ENCODE measurements at regions not wholly inside any gene's neighbourhood (a gene's known extent, or its start where the extent isn't known, plus 50 kb on each side); places are given as distances from the start of the nearest gene placed in this dataset.
A peak's percentile ranks its signal among the peaks of the same experiment; 100 is the strongest.
"Not testable (repeated sequence)": the region's sequence is repeated elsewhere in the genome, so short reads cannot be mapped to it uniquely, and the experiment has no call there.

GRCh38 chr15:87470923-87471322 is 785.6 kb downstream of the NTRK3 start:
- no peaks in the 10 kb centered on the region for H3K27me3 ChIP-seq (ENCODE audit: control insufficient read depth, insufficient read depth, low read length)
- no peak overlapping the region for H3K4me3 ChIP-seq (ENCODE audit: low read depth, low read length)
- POLR2A ChIA-PET, result no interaction called here
- no peak for DNase-seq (ENCODE audit: low read depth)
- TF ChIP-seq CTCF (IDR thresholded peaks at IDR 0.05; ENCODE audit: insufficient read depth, low read depth, low read length), result no peak
- H3K36me3 ChIP-seq (ENCODE audit: control insufficient read depth, insufficient read depth, low read length), result no peaks in the 10 kb centered on the region
- CTCF ChIA-PET, result no interaction called here

GRCh38 chr15:87463956-87464355 is 792.6 kb downstream of the NTRK3 start:
- CTCF ChIA-PET; H3K36me3 ChIP-seq (ENCODE audit: control insufficient read depth, insufficient read depth, low read length); POLR2A ChIA-PET: not testable (repeated sequence)

DNA sequence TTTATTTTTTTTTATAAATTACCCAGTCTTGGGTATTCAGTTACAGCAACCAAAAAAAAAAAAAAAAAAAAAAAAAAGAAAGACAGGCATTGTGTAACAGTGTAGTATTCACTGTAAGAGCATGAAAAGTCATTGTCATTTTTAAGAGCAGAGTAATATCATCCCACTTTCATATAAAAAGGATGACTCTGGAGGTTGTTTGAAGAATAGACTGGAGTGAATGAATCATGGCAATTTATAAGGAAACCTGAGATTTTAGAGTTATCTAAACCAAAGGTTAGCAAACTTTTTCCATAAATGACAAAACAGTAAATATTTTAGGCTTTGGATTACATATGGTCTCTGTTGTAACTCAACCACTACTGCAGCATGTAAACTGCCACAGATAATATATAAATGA is 794.9 kb downstream of the NTRK3 start:
- CTCF ChIA-PET, result no interaction called here
- DNase-seq (ENCODE audit: low read depth), result peak; percentile 18
- TF ChIP-seq CTCF (IDR thresholded peaks at IDR 0.05; ENCODE audit: insufficient read depth, low read depth, low read length), result no peak
- POLR2A ChIA-PET, result no interaction called here
- Histone ChIP-seq H3K27me3 (ENCODE audit: control insufficient read depth, insufficient read depth, low read length) (no peaks in the 10 kb centered on the region), H3K4me3 (ENCODE audit: low read depth, low read length) (no peak overlapping the region), H3K36me3 (ENCODE audit: control insufficient read depth, insufficient read depth, low read length) (no peaks in the 10 kb centered on the region)

More at GRCh38 chr15:87463956-87464355, 792.6 kb downstream of the NTRK3 start:
- not testable (repeated sequence) for H3K27me3 ChIP-seq (ENCODE audit: control insufficient read depth, insufficient read depth, low read length); H3K4me3 ChIP-seq (ENCODE audit: low read depth, low read length); DNase-seq (ENCODE audit: low read depth)

DNA sequence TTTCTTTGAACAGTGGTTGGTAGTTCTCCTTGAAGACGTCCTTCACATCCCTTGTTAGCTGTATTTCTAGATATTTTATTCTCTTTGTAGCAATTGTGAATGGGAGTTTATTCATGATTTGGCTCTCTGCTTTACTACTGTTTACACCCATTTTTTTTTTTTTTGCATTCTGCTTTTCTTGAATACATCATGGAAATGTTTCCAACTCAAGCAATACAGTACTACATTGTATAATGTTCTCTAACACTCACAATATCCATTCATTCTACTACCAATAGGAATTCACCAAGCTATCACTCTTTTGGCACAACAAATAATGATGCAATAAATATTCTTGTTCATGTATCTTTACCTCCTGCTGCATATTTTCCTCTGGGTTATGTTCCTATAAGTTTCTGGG is 801.7 kb downstream of the NTRK3 start:
- no peak overlapping the region for H3K4me3 ChIP-seq (ENCODE audit: low read depth, low read length)
- DNase-seq (ENCODE audit: low read depth), result no peak
- ChIA-PET CTCF (no interaction called here), POLR2A (no interaction called here)
- no peaks in the 10 kb centered on the region for H3K36me3 ChIP-seq (ENCODE audit: control insufficient read depth, insufficient read depth, low read length)
- no peak for TF ChIP-seq CTCF (IDR thresholded peaks at IDR 0.05; ENCODE audit: insufficient read depth, low read depth, low read length)
- H3K27me3 ChIP-seq (ENCODE audit: control insufficient read depth, insufficient read depth, low read length), result no peaks in the 10 kb centered on the region

- ChIA-PET CTCF (no interaction called here), POLR2A (no interaction called here)
- Histone ChIP-seq H3K4me3 (ENCODE audit: low read depth, low read length) (no peak overlapping the region), H3K27me3 (ENCODE audit: control insufficient read depth, insufficient read depth, low read length) (no peaks in the 10 kb centered on the region), H3K36me3 (ENCODE audit: control insufficient read depth, insufficient read depth, low read length) (no peaks in the 10 kb centered on the region)
- DNase-seq (ENCODE audit: low read depth), result no peak
- no peak for TF ChIP-seq CTCF (IDR thresholded peaks at IDR 0.05; ENCODE audit: insufficient read depth, low read depth, low read length)
Observed at GRCh38 chr15:87450314-87450713, 806.2 kb downstream of the NTRK3 start.

- no peak for DNase-seq (ENCODE audit: low read depth)
- Histone ChIP-seq H3K36me3 (ENCODE audit: control insufficient read depth, insufficient read depth, low read length) (no peaks in the 10 kb centered on the region), H3K27me3 (ENCODE audit: control insufficient read depth, insufficient read depth, low read length) (no peaks in the 10 kb centered on the region), H3K4me3 (ENCODE audit: low read depth, low read length) (no peak overlapping the region)
- TF ChIP-seq CTCF (IDR thresholded peaks at IDR 0.05; ENCODE audit: insufficient read depth, low read depth, low read length), result no peak
- ChIA-PET CTCF (no interaction called here), POLR2A (no interaction called here)
Observed at GRCh38 chr15:87439090-87439489, 817.4 kb downstream of the NTRK3 start.

Measured in BJ (cell line).